ENCODE measurements at regions not wholly inside any gene's neighbourhood (a gene's known extent, or its start where the extent isn't known, plus 50 kb on each side); places are given as distances from the start of the nearest gene placed in this dataset.

- intact Hi-C loops (cut with DNase I; ENCODE audit: low total_unique reads), result loop anchor here (10.0 kb wide), 1 partner anchor 609 kb away; no protein-coding TSS in a partner anchor
- no peak overlapping the region for H3K27ac ChIP-seq
- H3K36me3 ChIP-seq, result no peaks in the 10 kb centered on the region
- peaks cover 0 to 7% (median 0%) of the 10 kb centered on the region in 4 donors for H3K4me1 ChIP-seq
- no peak for DNase-seq
- no peak overlapping the region for H3K4me3 ChIP-seq
- peaks cover 0 to 13% (median 4%) of the 10 kb centered on the region in 3 donors for H3K27me3 ChIP-seq
- H3K9me3 ChIP-seq, result no peaks in the 10 kb centered on the region
- TF ChIP-seq EP300 (IDR thresholded peaks at IDR 0.05), result no peak
- TF ChIP-seq POLR2AphosphoS5 (IDR thresholded peaks at IDR 0.05), result no peak
- no peak for TF ChIP-seq POLR2A (IDR thresholded peaks at IDR 0.05)
- no peak for TF ChIP-seq CTCF (IDR thresholded peaks at IDR 0.05)
- 43 to 63% (median 55%) methylated on average over 13 of the region's 13 CpGs for WGBS, 5 donors
Measured at GRCh38 chr11:131065435-131066413, 149.4 kb upstream of the SNX19 start.

- no peak for DNase-seq
- Histone ChIP-seq H3K4me1 (peaks cover 0 to 7% (median 0%) of the 10 kb centered on the region in 4 donors), H3K27ac (no peak overlapping the region), H3K27me3 (peaks cover 0 to 13% (median 4%) of the 10 kb centered on the region in 3 donors), H3K9me3 (no peaks in the 10 kb centered on the region), H3K36me3 (no peaks in the 10 kb centered on the region), H3K4me3 (no peak overlapping the region)
- TF ChIP-seq CTCF (IDR thresholded peaks at IDR 0.05), result no peak
- TF ChIP-seq EP300 (IDR thresholded peaks at IDR 0.05), result no peak
- no peak for TF ChIP-seq POLR2AphosphoS5 (IDR thresholded peaks at IDR 0.05)
- no peak for TF ChIP-seq POLR2A (IDR thresholded peaks at IDR 0.05)
- WGBS, 5 donors, result 63 to 66% (median 65%) methylated on average over 7 of the region's 7 CpGs
- intact Hi-C loops (cut with DNase I; ENCODE audit: low total_unique reads), result loop anchor here (10.0 kb wide), 1 partner anchor 608 kb away; no protein-coding TSS in a partner anchor
Measured at GRCh38 chr11:131066551-131066950, 150.3 kb upstream of the SNX19 start.

GRCh38 chr11:131070365-131070764 is 154.1 kb upstream of the SNX19 start:
- Histone ChIP-seq H3K4me1 (no peaks in the 10 kb centered on the region), H3K36me3 (no peaks in the 10 kb centered on the region), H3K9me3 (no peaks in the 10 kb centered on the region), H3K27me3 (peaks cover 0 to 8% (median 0%) of the 10 kb centered on the region in 3 donors), H3K4me3 (no peak overlapping the region), H3K27ac (no peak overlapping the region)
- 79 to 90% (median 88%) methylated on average over 4 of the region's 4 CpGs for WGBS, 5 donors
- no peak for TF ChIP-seq POLR2AphosphoS5 (IDR thresholded peaks at IDR 0.05)
- TF ChIP-seq EP300 (IDR thresholded peaks at IDR 0.05), result no peak
- TF ChIP-seq POLR2A (IDR thresholded peaks at IDR 0.05), result no peak
- TF ChIP-seq CTCF (IDR thresholded peaks at IDR 0.05), result no peak
- intact Hi-C loops (cut with DNase I; ENCODE audit: low total_unique reads), result no loop called here
- no peak for DNase-seq

GRCh38 chr11:131073167-131073566 is 156.9 kb upstream of the SNX19 start:
- Histone ChIP-seq H3K9me3 (no peaks in the 10 kb centered on the region), H3K4me3 (no peak overlapping the region), H3K27me3 (no peaks in the 10 kb centered on the region), H3K36me3 (no peaks in the 10 kb centered on the region), H3K4me1 (no peaks in the 10 kb centered on the region), H3K27ac (no peak overlapping the region)
- WGBS, 5 donors, result 84 to 92% (median 88%) methylated on average over 2 of the region's 2 CpGs
- no peak for DNase-seq
- intact Hi-C loops (cut with DNase I; ENCODE audit: low total_unique reads), result no loop called here
- no peak for TF ChIP-seq EP300 (IDR thresholded peaks at IDR 0.05)
- no peak for TF ChIP-seq POLR2A (IDR thresholded peaks at IDR 0.05)
- TF ChIP-seq CTCF (IDR thresholded peaks at IDR 0.05), result no peak
- no peak for TF ChIP-seq POLR2AphosphoS5 (IDR thresholded peaks at IDR 0.05)

Data from stomach (tissue), 8 donors.